ENCODE measurements at regions not wholly inside any gene's neighbourhood (a gene's known extent, or its start where the extent isn't known, plus 50 kb on each side); places are given as distances from the start of the nearest gene placed in this dataset.

DNA sequence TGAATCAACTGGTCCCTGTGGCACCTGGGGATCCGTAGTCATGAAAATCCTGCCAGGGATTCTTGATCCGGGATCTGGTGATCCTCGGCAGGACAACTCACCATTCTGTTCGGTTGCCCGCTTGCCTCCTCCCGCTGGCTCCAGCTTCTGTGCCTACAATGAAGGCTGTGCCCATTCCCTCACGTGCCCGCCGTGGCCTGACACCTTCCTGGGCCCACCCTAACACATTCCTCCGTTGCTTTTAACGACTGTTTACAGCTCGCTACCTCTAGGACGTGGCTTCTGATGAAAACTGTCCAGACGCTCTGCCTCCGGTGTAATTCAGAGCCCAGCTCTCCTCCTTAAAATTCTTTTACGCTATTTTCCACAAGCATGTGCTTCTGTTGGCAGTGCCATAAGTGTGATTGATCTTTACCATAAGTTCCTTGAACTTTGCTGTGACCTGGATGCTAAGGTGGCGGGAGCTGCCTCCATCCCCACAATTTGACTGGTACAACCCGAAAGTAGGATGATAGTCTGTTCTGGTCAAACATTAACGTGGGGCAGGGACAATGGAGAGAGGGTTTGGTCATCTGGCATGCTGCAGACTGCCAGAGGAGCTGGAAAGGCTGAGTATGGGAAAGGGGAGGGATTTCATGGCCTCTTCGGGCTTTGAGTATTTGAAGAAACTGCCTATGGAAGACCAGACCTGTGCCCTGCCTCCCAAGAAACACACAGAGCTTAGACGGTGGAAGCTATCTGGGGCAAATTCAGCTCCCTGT lies 206.8 kb upstream of the TNP1 start:
- POLR2A ChIA-PET, result interaction anchor here (0.6 kb wide), 1 partner anchor 673 kb away, joined by 3 read pairs; no protein-coding TSS in a partner anchor
- TF ChIP-seq, protein P1, sequence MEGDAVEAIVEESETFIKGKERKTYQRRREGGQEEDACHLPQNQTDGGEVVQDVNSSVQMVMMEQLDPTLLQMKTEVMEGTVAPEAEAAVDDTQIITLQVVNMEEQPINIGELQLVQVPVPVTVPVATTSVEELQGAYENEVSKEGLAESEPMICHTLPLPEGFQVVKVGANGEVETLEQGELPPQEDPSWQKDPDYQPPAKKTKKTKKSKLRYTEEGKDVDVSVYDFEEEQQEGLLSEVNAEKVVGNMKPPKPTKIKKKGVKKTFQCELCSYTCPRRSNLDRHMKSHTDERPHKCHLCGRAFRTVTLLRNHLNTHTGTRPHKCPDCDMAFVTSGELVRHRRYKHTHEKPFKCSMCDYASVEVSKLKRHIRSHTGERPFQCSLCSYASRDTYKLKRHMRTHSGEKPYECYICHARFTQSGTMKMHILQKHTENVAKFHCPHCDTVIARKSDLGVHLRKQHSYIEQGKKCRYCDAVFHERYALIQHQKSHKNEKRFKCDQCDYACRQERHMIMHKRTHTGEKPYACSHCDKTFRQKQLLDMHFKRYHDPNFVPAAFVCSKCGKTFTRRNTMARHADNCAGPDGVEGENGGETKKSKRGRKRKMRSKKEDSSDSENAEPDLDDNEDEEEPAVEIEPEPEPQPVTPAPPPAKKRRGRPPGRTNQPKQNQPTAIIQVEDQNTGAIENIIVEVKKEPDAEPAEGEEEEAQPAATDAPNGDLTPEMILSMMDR (IDR thresholded peaks at IDR 0.05), result no peak
- H3K36me3 Mint-ChIP-seq (ENCODE audit: low read depth), result no peaks in the 10 kb centered on the region
- intact Hi-C loops (cut with micrococcal nuclease), result no loop called here
- H3K27ac Mint-ChIP-seq, result no peak overlapping the region
- peaks cover 14% of the 10 kb centered on the region for H3K27me3 Mint-ChIP-seq
- CTCF ChIA-PET, result no interaction called here
- no peaks in the 10 kb centered on the region for H3K9me3 Mint-ChIP-seq
- no peaks in the 10 kb centered on the region for H3K4me1 Mint-ChIP-seq
- DNase-seq (no peak), ATAC-seq (ENCODE audit: low read depth) (no peak)
- no peak overlapping the region for H3K4me3 Mint-ChIP-seq

GRCh38 chr2:217065695-217066405 lies 206.0 kb upstream of the TNP1 start:
- Mint-ChIP-seq H3K4me1 (no peaks in the 10 kb centered on the region), H3K4me3 (no peak overlapping the region), H3K36me3 (ENCODE audit: low read depth) (no peaks in the 10 kb centered on the region), H3K27me3 (peaks cover 14% of the 10 kb centered on the region), H3K9me3 (no peaks in the 10 kb centered on the region), H3K27ac (no peak overlapping the region)
- ChIA-PET POLR2A (interaction anchor here (0.6 kb wide), 1 partner anchor 674 kb away, joined by 3 read pairs; no protein-coding TSS in a partner anchor), CTCF (no interaction called here)
- ATAC-seq (ENCODE audit: low read depth) (no peak), DNase-seq (no peak)
- intact Hi-C loops (cut with micrococcal nuclease), result no loop called here
- TF ChIP-seq, protein P1 (IDR thresholded peaks at IDR 0.05), result no peak

DNA sequence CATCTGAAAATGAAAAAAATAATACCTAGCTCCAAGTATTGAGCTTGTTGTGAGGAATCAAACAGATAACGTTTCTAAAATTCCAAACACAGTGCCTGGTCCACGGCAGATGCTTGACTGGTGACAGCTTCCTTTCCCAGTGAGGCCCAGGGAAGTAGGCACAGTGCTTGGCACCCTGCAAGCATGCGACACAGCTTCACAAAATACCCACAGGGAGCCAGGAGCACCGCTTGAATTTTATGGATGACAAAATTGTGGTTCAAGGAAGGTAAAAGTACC lies 205.1 kb upstream of the TNP1 start:
- Mint-ChIP-seq H3K27ac (no peak overlapping the region), H3K36me3 (ENCODE audit: low read depth) (no peaks in the 10 kb centered on the region), H3K27me3 (peaks cover 14% of the 10 kb centered on the region), H3K4me3 (no peak overlapping the region), H3K9me3 (no peaks in the 10 kb centered on the region), H3K4me1 (no peaks in the 10 kb centered on the region)
- TF ChIP-seq, protein P1 (IDR thresholded peaks at IDR 0.05), result no peak
- POLR2A ChIA-PET, result no interaction called here
- DNase-seq (no peak), ATAC-seq (ENCODE audit: low read depth) (no peak)
- intact Hi-C loops (cut with micrococcal nuclease), result no loop called here
- CTCF ChIA-PET, result no interaction called here

- no peak overlapping the region for H3K27ac Mint-ChIP-seq
- H3K36me3 Mint-ChIP-seq (ENCODE audit: low read depth), result no peaks in the 10 kb centered on the region
- ATAC-seq (ENCODE audit: low read depth) (no peak), DNase-seq (no peak)
- H3K27me3 Mint-ChIP-seq, result peaks cover 14% of the 10 kb centered on the region
- CTCF ChIA-PET, result no interaction called here
- POLR2A ChIA-PET, result no interaction called here
- no peaks in the 10 kb centered on the region for H3K9me3 Mint-ChIP-seq
- H3K4me1 Mint-ChIP-seq, result no peaks in the 10 kb centered on the region
- TF ChIP-seq, protein P1 (IDR thresholded peaks at IDR 0.05), result no peak
- no peak overlapping the region for H3K4me3 Mint-ChIP-seq
- intact Hi-C loops (cut with micrococcal nuclease), result no loop called here
These were observed 204.6 kb upstream of the TNP1 start for GRCh38 chr2:217064234-217065011.

- ChIA-PET POLR2A (no interaction called here), CTCF (no interaction called here)
- TF ChIP-seq, protein P1 (IDR thresholded peaks at IDR 0.05), result no peak
These were observed 203.4 kb upstream of the TNP1 start for GRCh38 chr2:217063238-217063755.

More at GRCh38 chr2:217063238-217063755, 203.4 kb upstream of the TNP1 start:
- intact Hi-C loops (cut with micrococcal nuclease), result no loop called here
- H3K4me3 Mint-ChIP-seq, result no peak overlapping the region
- no peaks in the 10 kb centered on the region for H3K9me3 Mint-ChIP-seq
- DNase-seq (no peak), ATAC-seq (ENCODE audit: low read depth) (no peak)
- H3K27me3 Mint-ChIP-seq, result peaks cover 16% of the 10 kb centered on the region
- H3K4me1 Mint-ChIP-seq, result no peaks in the 10 kb centered on the region
- H3K36me3 Mint-ChIP-seq (ENCODE audit: low read depth), result no peaks in the 10 kb centered on the region
- H3K27ac Mint-ChIP-seq, result no peak overlapping the region

Measured in activated B cell treated with CpG ODN at 0.5 μM for 24 hours (primary cell).